ENCODE measurements at regions not wholly inside any gene's neighbourhood (a gene's known extent, or its start where the extent isn't known, plus 50 kb on each side); places are given as distances from the start of the nearest gene placed in this dataset.

- no peak for TF ChIP-seq CTCF (conservative IDR thresholded peaks at IDR 0.05; ENCODE audit: low read depth, low read length)
- no peak for TF ChIP-seq EZH2 (IDR thresholded peaks at IDR 0.05; ENCODE audit: borderline replicate concordance, low read depth, low read length, poor library complexity, severe bottlenecking)
These were observed 382.7 kb upstream of the RNF32 start for GRCh38 chr7:156257904-156258303.
